Calu3 (cell line): ENCODE measurements at regions not wholly inside any gene's neighbourhood (a gene's known extent, or its start where the extent isn't known, plus 50 kb on each side); places are given as distances from the start of the nearest gene placed in this dataset.

Experiments
- BruUV-seq: library from RNA; stranded (reverse); fragments of 400-500 nt; replicated peaks from 2 replicates; lab custom pipeline; 2021; lab: Mats Ljungman, UMichigan
- CTCF ChIA-PET: fragments of 300-600 bp; sonication (Branson Sonifier 250); formaldehyde crosslinking; loops from one replicate; lab custom pipeline; 2022; ENCODE audit warnings: antibody characterized with exemption; lab: Charles Lee
- DNase-seq: peaks from one replicate; pipeline ENCODE4 v3.0.0; 2022
- H3K27ac Mint-ChIP-seq: one replicate; pipeline ENCODE4 v1.8.0; 2022; ENCODE audit warnings: mixed read lengths; ENCODE audit not compliant: unreplicated experiment
- H3K27me3 Mint-ChIP-seq: one replicate; pipeline ENCODE4 v1.8.0; 2022; ENCODE audit warnings: mixed read lengths; ENCODE audit not compliant: unreplicated experiment
- H3K36me3 Mint-ChIP-seq: one replicate; pipeline ENCODE4 v1.8.0; 2022; ENCODE audit warnings: mild to moderate bottlenecking, moderate library complexity, mixed read lengths; ENCODE audit not compliant: insufficient read depth, unreplicated experiment
- H3K4me1 Mint-ChIP-seq: one replicate; pipeline ENCODE4 v1.8.0; 2022; ENCODE audit warnings: mild to moderate bottlenecking, low read depth, mixed read lengths; ENCODE audit not compliant: unreplicated experiment
- H3K4me3 Mint-ChIP-seq: one replicate; pipeline ENCODE4 v1.8.0; 2022; ENCODE audit warnings: mild to moderate bottlenecking, low read depth, moderate library complexity, mixed read lengths; ENCODE audit not compliant: unreplicated experiment
- H3K9me3 Mint-ChIP-seq: one replicate; pipeline ENCODE4 v1.8.0; 2022; ENCODE audit warnings: low read depth, mixed read lengths; ENCODE audit not compliant: unreplicated experiment
- intact Hi-C: fragments of 100-400 bp; cut with micrococcal nuclease; formaldehyde crosslinking; loops from one replicate; pipeline ENCODE4 v1.10.0; 2022; ENCODE audit not compliant: unreplicated experiment
- TF ChIP-seq, protein P1 (sequence below): fragments of 200-600 bp; IDR thresholded peaks from one replicate; pipeline ENCODE4 v1.8.0; 2022; ENCODE audit warnings: antibody characterized with exemption; ENCODE audit not compliant: unreplicated experiment

DNA sequence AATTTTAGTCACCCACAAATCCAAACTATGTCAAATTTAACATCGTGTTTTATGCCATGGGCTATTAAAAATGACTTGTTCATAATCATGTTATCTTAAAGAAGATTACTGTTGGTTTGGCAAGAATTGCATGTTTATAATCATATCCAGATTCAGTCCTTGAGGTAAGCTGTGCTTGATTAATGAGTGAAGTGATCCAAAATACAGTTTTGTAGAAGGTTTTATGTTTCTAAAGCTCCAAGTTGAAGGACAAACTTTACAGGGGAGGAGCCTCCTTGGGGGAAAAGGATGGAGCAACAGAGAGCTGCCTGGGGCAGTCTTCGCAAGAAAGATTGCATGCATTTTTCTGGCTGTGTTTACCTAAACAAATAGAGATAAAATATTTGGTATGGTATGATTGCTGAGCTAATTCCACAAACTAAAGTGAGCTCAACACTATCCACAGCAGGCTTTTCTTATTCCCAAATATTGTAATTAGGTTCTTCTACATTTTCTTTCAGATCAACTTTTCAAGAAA lies 189.5 kb upstream of the TYRP1 start:
- TF ChIP-seq, protein P1, sequence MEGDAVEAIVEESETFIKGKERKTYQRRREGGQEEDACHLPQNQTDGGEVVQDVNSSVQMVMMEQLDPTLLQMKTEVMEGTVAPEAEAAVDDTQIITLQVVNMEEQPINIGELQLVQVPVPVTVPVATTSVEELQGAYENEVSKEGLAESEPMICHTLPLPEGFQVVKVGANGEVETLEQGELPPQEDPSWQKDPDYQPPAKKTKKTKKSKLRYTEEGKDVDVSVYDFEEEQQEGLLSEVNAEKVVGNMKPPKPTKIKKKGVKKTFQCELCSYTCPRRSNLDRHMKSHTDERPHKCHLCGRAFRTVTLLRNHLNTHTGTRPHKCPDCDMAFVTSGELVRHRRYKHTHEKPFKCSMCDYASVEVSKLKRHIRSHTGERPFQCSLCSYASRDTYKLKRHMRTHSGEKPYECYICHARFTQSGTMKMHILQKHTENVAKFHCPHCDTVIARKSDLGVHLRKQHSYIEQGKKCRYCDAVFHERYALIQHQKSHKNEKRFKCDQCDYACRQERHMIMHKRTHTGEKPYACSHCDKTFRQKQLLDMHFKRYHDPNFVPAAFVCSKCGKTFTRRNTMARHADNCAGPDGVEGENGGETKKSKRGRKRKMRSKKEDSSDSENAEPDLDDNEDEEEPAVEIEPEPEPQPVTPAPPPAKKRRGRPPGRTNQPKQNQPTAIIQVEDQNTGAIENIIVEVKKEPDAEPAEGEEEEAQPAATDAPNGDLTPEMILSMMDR, result no peak

DNA sequence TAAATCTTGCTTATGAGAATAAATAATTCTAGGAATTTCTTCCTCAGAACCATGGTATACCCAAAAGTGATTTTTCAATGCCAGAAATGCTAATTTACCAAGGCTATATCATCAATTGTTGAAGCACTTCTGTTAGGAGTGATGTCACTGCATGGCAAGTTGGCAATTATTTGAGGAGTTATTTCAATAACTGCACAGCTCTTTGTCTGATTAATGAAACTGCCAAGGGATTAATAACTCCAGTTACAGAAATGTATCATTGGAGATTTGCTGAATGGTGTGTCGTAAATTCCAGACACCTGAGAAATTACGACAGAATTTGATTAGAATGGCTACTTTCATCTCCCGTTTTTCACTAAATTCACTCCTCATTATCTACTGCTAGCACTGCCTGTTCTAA lies 182.6 kb upstream of the TYRP1 start:
- H3K27ac Mint-ChIP-seq, result no peak overlapping the region
- H3K4me3 Mint-ChIP-seq, result no peak overlapping the region
- TF ChIP-seq, protein P1, result no peak
- no peaks in the 10 kb centered on the region for H3K9me3 Mint-ChIP-seq
- no peaks in the 10 kb centered on the region for H3K4me1 Mint-ChIP-seq
- H3K36me3 Mint-ChIP-seq, result no peaks in the 10 kb centered on the region
- CTCF ChIA-PET, result no interaction called here
- BruUV-seq, result no TSS peak
- intact Hi-C loops, result no loop called here
- no peaks in the 10 kb centered on the region for H3K27me3 Mint-ChIP-seq
- no peak for DNase-seq

More for the DNA sequence above, 189.5 kb upstream of the TYRP1 start:
- Mint-ChIP-seq H3K4me3 (no peak overlapping the region), H3K27ac (no peak overlapping the region), H3K9me3 (no peaks in the 10 kb centered on the region), H3K36me3 (no peaks in the 10 kb centered on the region), H3K27me3 (no peaks in the 10 kb centered on the region), H3K4me1 (no peaks in the 10 kb centered on the region)
- no peak for DNase-seq
- BruUV-seq, result no TSS peak
- intact Hi-C loops, result no loop called here
- CTCF ChIA-PET, result no interaction called here

DNA sequence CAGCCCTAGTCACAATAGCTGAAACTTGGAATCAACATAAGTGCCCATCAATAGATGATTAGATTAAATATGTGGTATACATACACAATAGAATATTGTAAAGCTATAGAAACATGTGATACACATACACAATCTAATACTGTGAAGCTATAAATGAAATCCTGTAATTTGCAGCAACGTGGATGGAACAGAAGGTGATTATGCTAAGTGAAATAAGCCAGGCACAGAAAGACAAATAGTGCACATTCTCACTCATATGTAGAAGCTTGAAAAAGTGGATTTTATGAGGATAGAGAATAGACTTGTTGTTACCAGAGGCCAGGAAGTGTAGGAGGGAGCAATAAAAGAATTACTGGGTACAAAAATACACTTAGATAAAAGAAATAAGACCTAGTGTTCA lies 181.5 kb upstream of the TYRP1 start:
- H3K27ac Mint-ChIP-seq, result no peak overlapping the region
- H3K4me1 Mint-ChIP-seq, result no peaks in the 10 kb centered on the region
- no peaks in the 10 kb centered on the region for H3K36me3 Mint-ChIP-seq
- H3K4me3 Mint-ChIP-seq, result no peak overlapping the region
- TF ChIP-seq, protein P1, result no peak
- BruUV-seq, result no TSS peak
- no peak for DNase-seq
- CTCF ChIA-PET, result no interaction called here
- intact Hi-C loops, result no loop called here
- no peaks in the 10 kb centered on the region for H3K9me3 Mint-ChIP-seq
- no peaks in the 10 kb centered on the region for H3K27me3 Mint-ChIP-seq

DNA sequence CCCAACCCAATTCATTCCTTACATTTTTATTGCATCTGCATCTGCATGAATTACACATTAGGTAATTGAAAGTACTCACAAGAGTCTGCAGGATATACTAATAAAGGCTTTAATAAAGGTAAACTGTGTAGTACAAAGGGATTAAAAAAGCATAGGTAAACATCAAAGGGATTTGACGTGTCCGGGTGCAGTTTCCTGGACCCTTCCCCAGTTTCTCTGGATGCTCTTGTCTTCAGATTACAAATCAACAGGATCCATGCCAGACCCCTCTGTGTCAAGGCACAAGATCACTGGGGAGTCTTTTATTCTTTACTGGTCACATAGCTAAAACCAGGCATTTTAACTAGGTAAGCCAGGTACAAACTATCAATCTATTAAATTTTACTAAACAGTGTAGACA lies 177.2 kb upstream of the TYRP1 start:
- intact Hi-C loops, result no loop called here
- no peak overlapping the region for H3K4me3 Mint-ChIP-seq
- no peaks in the 10 kb centered on the region for H3K4me1 Mint-ChIP-seq
- no peaks in the 10 kb centered on the region for H3K27me3 Mint-ChIP-seq
- TF ChIP-seq, protein P1, result no peak
- H3K9me3 Mint-ChIP-seq, result no peaks in the 10 kb centered on the region
- no peak for DNase-seq
- no TSS peak for BruUV-seq
- no peak overlapping the region for H3K27ac Mint-ChIP-seq
- no peaks in the 10 kb centered on the region for H3K36me3 Mint-ChIP-seq
- CTCF ChIA-PET, result no interaction called here
